Left hindlimb (tissue), 1 donor: ENCODE measurements at regions not wholly inside any gene's neighbourhood (a gene's known extent, or its start where the extent isn't known, plus 50 kb on each side); places are given as distances from the start of the nearest gene placed in this dataset.

ENCODE experiments used
- DNase-seq: peaks from one replicate; pipeline ENCODE4 v3.0.0-alpha.2; 2018

- DNase-seq = peak; percentile 95
Measured at GRCh38 chr3:194769020-194769643, 83.4 kb downstream of the FAM43A start.

- DNase-seq = no peak
Measured at GRCh38 chr3:194772241-194773000, 86.7 kb downstream of the FAM43A start.

GRCh38 chr3:194773216-194773615 lies 87.5 kb downstream of the FAM43A start:
- no peak for DNase-seq

- no peak for DNase-seq
Measured at GRCh38 chr3:194773771-194774455, 88.2 kb downstream of the FAM43A start.

- no peak for DNase-seq
Measured at GRCh38 chr3:194775266-194775665, 89.6 kb downstream of the FAM43A start.

GRCh38 chr3:194775731-194776130 lies 90.0 kb downstream of the FAM43A start:
- no peak for DNase-seq

- no peak for DNase-seq
Measured at GRCh38 chr3:194777729-194778128, 92.0 kb downstream of the FAM43A start.

- no peak for DNase-seq
Measured at GRCh38 chr3:194779729-194780224, 94.1 kb downstream of the FAM43A start.

- no peak for DNase-seq
Measured at GRCh38 chr3:194780706-194781105, 95.0 kb downstream of the FAM43A start.

- no peak for DNase-seq
Measured at GRCh38 chr3:194781617-194782016, 95.9 kb downstream of the FAM43A start.

GRCh38 chr3:194782698-194783404 lies 97.2 kb downstream of the FAM43A start:
- DNase-seq = peak; percentile 57

GRCh38 chr3:194784361-194784760 lies 98.7 kb downstream of the FAM43A start:
- DNase-seq = no peak

GRCh38 chr3:194785315-194785714 lies 99.6 kb downstream of the FAM43A start:
- DNase-seq = no peak

GRCh38 chr3:194787072-194787471 lies 101.4 kb downstream of the FAM43A start:
- DNase-seq = no peak

- DNase-seq = no peak
Measured at GRCh38 chr3:194787650-194788049, 102.0 kb downstream of the FAM43A start.

GRCh38 chr3:194792368-194792767 lies 106.7 kb downstream of the FAM43A start:
- no peak for DNase-seq

- DNase-seq = no peak
Measured at GRCh38 chr3:194797555-194798250, 112.0 kb downstream of the FAM43A start.

- no peak for DNase-seq
Measured at GRCh38 chr3:194798486-194798885, 112.8 kb downstream of the FAM43A start.

GRCh38 chr3:194800002-194800401 lies 114.3 kb downstream of the FAM43A start:
- no peak for DNase-seq

- DNase-seq = no peak
Measured at GRCh38 chr3:194801461-194802432, 116.1 kb downstream of the FAM43A start.

- no peak for DNase-seq
Measured at GRCh38 chr3:194804796-194805195, 119.1 kb downstream of the FAM43A start.
